Smooth muscle cell (in vitro differentiated cells): ENCODE measurements at regions not wholly inside any gene's neighbourhood (a gene's known extent, or its start where the extent isn't known, plus 50 kb on each side); places are given as distances from the start of the nearest gene placed in this dataset.
"Not testable (repeated sequence)": the region's sequence is repeated elsewhere in the genome, so short reads cannot be mapped to it uniquely, and the experiment has no call there.

Experiments used
- DNase-seq: peaks from one replicate; lab custom pipeline; 2025; ENCODE audit not compliant: unreplicated experiment; lab: John Stamatoyannopoulos, UW
- H2AFZ ChIP-seq: fragments of 200-600 bp; sonication (generic); 2 replicates; pipeline ENCODE4 v1.6.0; 2016; ENCODE audit warnings: antibody characterized with exemption, low read depth, mild to moderate bottlenecking
- H3F3A ChIP-seq: fragments of 200-600 bp; sonication (generic); 2 replicates; pipeline ENCODE4 v1.6.0; 2017; ENCODE audit warnings: antibody characterized with exemption, low read depth
- H3K27ac ChIP-seq: fragments of 200-600 bp; sonication (generic); 2 replicates; pipeline ENCODE4 v1.5.1; 2016; ENCODE audit warnings: low read depth, mild to moderate bottlenecking
- H3K27me3 ChIP-seq: fragments of 200-600 bp; sonication (generic); 2 replicates; pipeline ENCODE4 v1.6.1; 2016; ENCODE audit warnings: low read depth, mild to moderate bottlenecking
- H3K36me3 ChIP-seq: fragments of 200-600 bp; sonication (generic); 2 replicates; pipeline ENCODE4 v1.5.1; 2016; ENCODE audit warnings: low read depth
- H3K4me1 ChIP-seq: fragments of 200-600 bp; sonication (generic); 2 replicates; pipeline ENCODE4 v1.5.1; 2016; ENCODE audit warnings: low read depth
- H3K4me2 ChIP-seq: fragments of 200-600 bp; sonication (generic); 2 replicates; pipeline ENCODE4 v1.6.0; 2016; ENCODE audit warnings: mild to moderate bottlenecking
- H3K4me3 ChIP-seq: fragments of 200-600 bp; sonication (generic); 2 replicates; pipeline ENCODE4 v1.5.1; 2016; ENCODE audit warnings: mild to moderate bottlenecking
- H3K79me2 ChIP-seq: fragments of 200-600 bp; sonication (generic); 2 replicates; pipeline ENCODE4 v1.6.0; 2016; ENCODE audit warnings: low read depth, mild to moderate bottlenecking
- H3K9ac ChIP-seq: fragments of 200-600 bp; sonication (generic); 2 replicates; pipeline ENCODE4 v1.6.0; 2016; ENCODE audit warnings: low read depth
- H3K9me3 ChIP-seq: fragments of 200-600 bp; sonication (generic); replicated peaks from 2 replicates; pipeline ENCODE4 v1.5.1; 2016; ENCODE audit warnings: low read depth
- H4K20me1 ChIP-seq: fragments of 200-600 bp; sonication (generic); 2 replicates; pipeline ENCODE4 v1.6.0; 2016; ENCODE audit warnings: low read depth
- WGBS: methylation state at CpG from one replicate; pipeline ENCODE4 v1.1.7; 2016; ENCODE audit warnings: low lambda C conversion rate; 5-methylcytosine and 5-hydroxymethylcytosine counted together
- TF ChIP-seq, protein P1 (sequence below): fragments of 200-600 bp; sonication (generic); IDR thresholded peaks from 2 replicates; pipeline ENCODE4 v1.5.1; 2017; ENCODE audit warnings: borderline replicate concordance, mild to moderate bottlenecking, antibody characterized with exemption; ENCODE audit not compliant: insufficient read depth, poor library complexity, severe bottlenecking

DNA sequence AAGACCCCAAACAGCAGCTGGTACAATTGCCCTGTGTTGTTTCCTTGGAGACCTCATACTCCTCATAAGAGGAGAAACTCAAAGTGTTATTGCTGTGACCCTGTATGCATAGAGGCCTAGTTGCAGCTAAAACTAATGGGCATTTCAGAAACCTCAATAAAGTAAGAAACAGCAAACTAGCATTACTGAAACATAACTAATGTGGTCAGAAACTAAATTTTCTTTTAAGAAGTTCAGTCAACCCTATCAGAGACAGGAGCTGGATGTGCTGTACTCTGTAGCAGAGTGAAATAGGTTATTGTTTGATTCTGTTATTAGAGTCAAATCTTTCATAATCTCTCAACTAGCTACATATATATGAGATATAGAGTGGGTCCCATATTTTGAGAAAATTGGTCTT is 257.5 kb upstream of the IRS4 start:
- no peak for DNase-seq
- Histone ChIP-seq H2AFZ (no peak overlapping the region), H3K4me1 (no peaks in the 10 kb centered on the region), H3K9me3 (no peaks in the 10 kb centered on the region), H3K27ac (no peak overlapping the region), H3K36me3 (no peaks in the 10 kb centered on the region), H3K4me3 (no peak overlapping the region), H3K9ac (no peak overlapping the region), H4K20me1 (no peaks in the 10 kb centered on the region), H3K27me3 (no peaks in the 10 kb centered on the region), H3K4me2 (no peak overlapping the region), H3K79me2 (no peaks in the 10 kb centered on the region), H3F3A (no peaks in the 10 kb centered on the region)
- TF ChIP-seq, protein P1, sequence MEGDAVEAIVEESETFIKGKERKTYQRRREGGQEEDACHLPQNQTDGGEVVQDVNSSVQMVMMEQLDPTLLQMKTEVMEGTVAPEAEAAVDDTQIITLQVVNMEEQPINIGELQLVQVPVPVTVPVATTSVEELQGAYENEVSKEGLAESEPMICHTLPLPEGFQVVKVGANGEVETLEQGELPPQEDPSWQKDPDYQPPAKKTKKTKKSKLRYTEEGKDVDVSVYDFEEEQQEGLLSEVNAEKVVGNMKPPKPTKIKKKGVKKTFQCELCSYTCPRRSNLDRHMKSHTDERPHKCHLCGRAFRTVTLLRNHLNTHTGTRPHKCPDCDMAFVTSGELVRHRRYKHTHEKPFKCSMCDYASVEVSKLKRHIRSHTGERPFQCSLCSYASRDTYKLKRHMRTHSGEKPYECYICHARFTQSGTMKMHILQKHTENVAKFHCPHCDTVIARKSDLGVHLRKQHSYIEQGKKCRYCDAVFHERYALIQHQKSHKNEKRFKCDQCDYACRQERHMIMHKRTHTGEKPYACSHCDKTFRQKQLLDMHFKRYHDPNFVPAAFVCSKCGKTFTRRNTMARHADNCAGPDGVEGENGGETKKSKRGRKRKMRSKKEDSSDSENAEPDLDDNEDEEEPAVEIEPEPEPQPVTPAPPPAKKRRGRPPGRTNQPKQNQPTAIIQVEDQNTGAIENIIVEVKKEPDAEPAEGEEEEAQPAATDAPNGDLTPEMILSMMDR = no peak

DNA sequence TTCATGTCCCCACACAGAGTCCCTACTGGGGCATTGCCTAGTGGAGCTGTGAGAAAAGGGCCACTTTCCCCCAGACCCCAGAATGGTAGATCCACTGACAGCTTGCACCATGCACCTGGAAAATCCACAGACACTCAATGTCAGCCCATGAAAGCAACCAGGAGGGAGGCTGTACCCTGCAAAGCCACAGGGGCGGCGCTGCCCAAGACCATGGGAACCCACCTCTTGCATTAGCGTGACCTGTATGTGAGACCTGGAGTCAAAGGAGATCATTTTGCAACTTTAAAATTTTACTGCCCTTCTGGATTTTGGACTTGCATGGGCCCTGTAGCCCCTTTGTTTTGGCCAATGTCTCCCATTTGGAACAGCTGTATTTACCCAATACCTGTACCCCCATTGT is 236.5 kb upstream of the IRS4 start:
- not testable (repeated sequence) for H4K20me1 ChIP-seq

DNA sequence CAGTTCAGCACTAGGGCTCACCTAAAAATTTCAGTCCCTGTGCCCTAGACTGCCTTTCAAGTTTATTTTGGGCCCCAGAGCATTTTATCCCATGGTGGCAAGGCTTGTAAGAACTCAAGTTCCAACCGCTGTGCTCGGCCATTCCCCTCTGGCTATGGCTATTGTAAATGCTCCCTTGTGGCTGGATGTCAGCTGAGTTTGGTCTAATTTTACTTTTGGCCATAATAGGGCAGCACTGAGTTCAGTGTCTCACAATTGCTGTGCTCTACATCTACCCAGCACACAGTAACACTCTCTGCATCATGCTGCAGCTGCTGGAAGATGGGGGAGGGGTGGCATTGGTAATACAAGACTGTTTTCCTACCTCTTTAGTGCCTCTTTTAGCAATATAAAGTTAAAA is 210.8 kb upstream of the IRS4 start:
- H3K36me3 ChIP-seq = no peaks in the 10 kb centered on the region
- H3K79me2 ChIP-seq = no peaks in the 10 kb centered on the region
- no peak overlapping the region for H2AFZ ChIP-seq
- no peaks in the 10 kb centered on the region for H3F3A ChIP-seq
- TF ChIP-seq, protein P1 = no peak
- H3K27me3 ChIP-seq = no peaks in the 10 kb centered on the region
- H3K9me3 ChIP-seq = no peaks in the 10 kb centered on the region
- no peak for DNase-seq
- WGBS = 85% methylated on average over 2 of the region's 2 CpGs
- no peaks in the 10 kb centered on the region for H4K20me1 ChIP-seq
- no peak overlapping the region for H3K4me3 ChIP-seq
- no peak overlapping the region for H3K4me2 ChIP-seq
- no peak overlapping the region for H3K27ac ChIP-seq
- no peaks in the 10 kb centered on the region for H3K4me1 ChIP-seq
- H3K9ac ChIP-seq = no peak overlapping the region

More for the DNA sequence above, 236.5 kb upstream of the IRS4 start:
- H3K27ac ChIP-seq, H2AFZ ChIP-seq, H3K9me3 ChIP-seq, H3K9ac ChIP-seq, H3K79me2 ChIP-seq, H3F3A ChIP-seq, H3K4me1 ChIP-seq, H3K36me3 ChIP-seq, H3K27me3 ChIP-seq, H3K4me2 ChIP-seq, H3K4me3 ChIP-seq, DNase-seq: not testable (repeated sequence)
- 92% methylated on average over 3 of the region's 3 CpGs for WGBS

DNA sequence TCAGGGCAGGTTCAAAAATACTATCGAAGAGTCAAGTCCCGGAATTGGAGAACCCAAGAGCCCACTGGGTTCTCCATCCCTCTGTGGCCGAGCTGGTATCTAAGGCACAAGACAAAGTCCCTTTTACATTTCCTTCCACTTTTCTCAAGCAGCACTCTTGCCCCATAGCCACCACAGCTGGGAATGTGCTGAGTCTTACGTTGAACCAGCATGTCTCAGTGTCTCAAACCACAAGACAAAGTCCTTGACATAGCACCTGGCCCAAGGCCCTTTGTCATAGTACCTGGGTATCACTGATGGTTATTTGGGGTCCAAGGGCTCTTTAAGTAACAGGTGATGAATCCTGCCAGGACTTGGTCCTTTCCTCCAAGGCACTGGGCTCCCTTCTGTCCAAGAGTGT is 210.2 kb upstream of the IRS4 start:
- no peak overlapping the region for H3K4me2 ChIP-seq
- no peak overlapping the region for H3K9ac ChIP-seq
- H3K4me3 ChIP-seq = no peak overlapping the region
- no peaks in the 10 kb centered on the region for H3K27me3 ChIP-seq
- no peaks in the 10 kb centered on the region for H3K4me1 ChIP-seq
- no peaks in the 10 kb centered on the region for H3K9me3 ChIP-seq
- WGBS = 100% methylated on average over 4 of the region's 4 CpGs
- H3K79me2 ChIP-seq = no peaks in the 10 kb centered on the region
- no peaks in the 10 kb centered on the region for H4K20me1 ChIP-seq
- H2AFZ ChIP-seq = no peak overlapping the region
- no peaks in the 10 kb centered on the region for H3K36me3 ChIP-seq
- no peak for DNase-seq
- H3K27ac ChIP-seq = no peak overlapping the region
- no peaks in the 10 kb centered on the region for H3F3A ChIP-seq
- TF ChIP-seq, protein P1 = no peak
